ENCODE measurements at regions not wholly inside any gene's neighbourhood (a gene's known extent, or its start where the extent isn't known, plus 50 kb on each side); places are given as distances from the start of the nearest gene placed in this dataset.

- intact Hi-C loops (cut with micrococcal nuclease; ENCODE audit: unreplicated experiment), result loop anchor here (5.0 kb wide), 1 partner anchor 54 kb away; the partner anchor contains the start of gene DAPK1
- CTCF ChIA-PET, result no interaction called here
- no peaks in the 10 kb centered on the region for H3K36me3 ChIP-seq (ENCODE audit: low read depth)
- no TSS peak for BruUV-seq (replicated peaks)
- no peaks in the 10 kb centered on the region for H3K79me2 ChIP-seq (ENCODE audit: low read depth)
- no peaks in the 10 kb centered on the region for H3K9me3 ChIP-seq (ENCODE audit: insufficient read depth, low read depth)
- H3K27me3 ChIP-seq (ENCODE audit: insufficient read depth, low read depth), result no peaks in the 10 kb centered on the region
- no peaks in the 10 kb centered on the region for H4K20me1 ChIP-seq (ENCODE audit: insufficient read depth)
- H3F3A ChIP-seq (ENCODE audit: insufficient read depth, low read depth), result no peaks in the 10 kb centered on the region
- H2AFZ ChIP-seq, result no peak overlapping the region
- no peak for DNase-seq
- no peak overlapping the region for H3K4me2 ChIP-seq
- POLR2A ChIA-PET (ENCODE audit: unreplicated experiment), result no interaction called here
- H3K27ac ChIP-seq, result no peak overlapping the region
- no peak for TF ChIP-seq EZH2 (IDR thresholded peaks at IDR 0.05; ENCODE audit: low read depth)
- TF ChIP-seq, protein P1, sequence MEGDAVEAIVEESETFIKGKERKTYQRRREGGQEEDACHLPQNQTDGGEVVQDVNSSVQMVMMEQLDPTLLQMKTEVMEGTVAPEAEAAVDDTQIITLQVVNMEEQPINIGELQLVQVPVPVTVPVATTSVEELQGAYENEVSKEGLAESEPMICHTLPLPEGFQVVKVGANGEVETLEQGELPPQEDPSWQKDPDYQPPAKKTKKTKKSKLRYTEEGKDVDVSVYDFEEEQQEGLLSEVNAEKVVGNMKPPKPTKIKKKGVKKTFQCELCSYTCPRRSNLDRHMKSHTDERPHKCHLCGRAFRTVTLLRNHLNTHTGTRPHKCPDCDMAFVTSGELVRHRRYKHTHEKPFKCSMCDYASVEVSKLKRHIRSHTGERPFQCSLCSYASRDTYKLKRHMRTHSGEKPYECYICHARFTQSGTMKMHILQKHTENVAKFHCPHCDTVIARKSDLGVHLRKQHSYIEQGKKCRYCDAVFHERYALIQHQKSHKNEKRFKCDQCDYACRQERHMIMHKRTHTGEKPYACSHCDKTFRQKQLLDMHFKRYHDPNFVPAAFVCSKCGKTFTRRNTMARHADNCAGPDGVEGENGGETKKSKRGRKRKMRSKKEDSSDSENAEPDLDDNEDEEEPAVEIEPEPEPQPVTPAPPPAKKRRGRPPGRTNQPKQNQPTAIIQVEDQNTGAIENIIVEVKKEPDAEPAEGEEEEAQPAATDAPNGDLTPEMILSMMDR (conservative IDR thresholded peaks at IDR 0.05), result no peak
- H3K4me1 ChIP-seq (replicated peaks; ENCODE audit: insufficient read depth), result no peaks in the 10 kb centered on the region; the same call in 1 of the 2 replicates
- no peak overlapping the region for H3K4me3 ChIP-seq
- H3K9me2 ChIP-seq (ENCODE audit: insufficient read depth), result no peaks in the 10 kb centered on the region
Measured at GRCh38 chr9:87443461-87443860, 54.2 kb upstream of the DAPK1 start.

GRCh38 chr9:87445646-87446045 lies 52.0 kb upstream of the DAPK1 start:
- CTCF ChIA-PET, result no interaction called here
- DNase-seq, result peak in 1 of 2 experiments; percentile 22

DNA sequence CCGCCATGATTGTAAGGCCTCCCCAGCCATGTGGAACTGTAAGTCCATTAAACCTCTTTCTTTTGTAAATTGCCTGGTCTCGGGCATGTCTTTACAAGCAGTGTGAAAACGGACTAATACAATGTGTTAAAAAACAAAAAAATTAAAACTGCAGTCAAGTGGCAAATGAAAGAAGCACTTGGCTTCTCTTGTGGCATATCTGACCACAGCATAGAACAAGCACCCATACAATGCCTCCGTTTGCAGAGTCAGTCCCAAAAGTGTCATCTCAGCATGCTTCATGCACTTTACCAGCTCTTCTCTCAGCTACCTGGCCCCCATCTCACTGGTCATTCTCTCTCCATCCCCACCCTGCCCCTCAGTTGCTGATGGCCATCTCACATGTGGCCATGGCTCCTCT lies 51.1 kb upstream of the DAPK1 start:
- H3K79me2 ChIP-seq (ENCODE audit: low read depth), result no peaks in the 10 kb centered on the region
- TF ChIP-seq, protein P1 (conservative IDR thresholded peaks at IDR 0.05), result no peak
- no peak for TF ChIP-seq EZH2 (IDR thresholded peaks at IDR 0.05; ENCODE audit: low read depth)
- POLR2A ChIA-PET (ENCODE audit: unreplicated experiment), result no interaction called here
- CTCF ChIA-PET, result no interaction called here
- intact Hi-C loops (cut with micrococcal nuclease; ENCODE audit: unreplicated experiment), result no loop called here
- DNase-seq, result no peak
- no peaks in the 10 kb centered on the region for H3K9me2 ChIP-seq (ENCODE audit: insufficient read depth)
- no peaks in the 10 kb centered on the region for H3F3A ChIP-seq (ENCODE audit: insufficient read depth, low read depth)
- BruUV-seq (replicated peaks), result no TSS peak
- H3K27me3 ChIP-seq (ENCODE audit: insufficient read depth, low read depth), result no peaks in the 10 kb centered on the region
- H2AFZ ChIP-seq, result no peak overlapping the region
- no peaks in the 10 kb centered on the region for H3K36me3 ChIP-seq (ENCODE audit: low read depth)
- H3K4me2 ChIP-seq, result no peak overlapping the region
- no peak overlapping the region for H3K4me3 ChIP-seq
- H3K27ac ChIP-seq, result no peak overlapping the region
- H3K9me3 ChIP-seq (ENCODE audit: insufficient read depth, low read depth), result no peaks in the 10 kb centered on the region
- H3K4me1 ChIP-seq (replicated peaks; ENCODE audit: insufficient read depth), result no peaks in the 10 kb centered on the region
- H4K20me1 ChIP-seq (ENCODE audit: insufficient read depth), result no peaks in the 10 kb centered on the region

More at GRCh38 chr9:87445646-87446045, 52.0 kb upstream of the DAPK1 start:
- intact Hi-C loops (cut with micrococcal nuclease; ENCODE audit: unreplicated experiment), result no loop called here
- Histone ChIP-seq H3K27ac (no peak overlapping the region), H3K9me3 (ENCODE audit: insufficient read depth, low read depth) (no peaks in the 10 kb centered on the region), H3K4me1 (replicated peaks; ENCODE audit: insufficient read depth) (no peaks in the 10 kb centered on the region), H3K79me2 (ENCODE audit: low read depth) (no peaks in the 10 kb centered on the region), H3K4me3 (no peak overlapping the region), H4K20me1 (ENCODE audit: insufficient read depth) (no peaks in the 10 kb centered on the region), H3K9me2 (ENCODE audit: insufficient read depth) (no peaks in the 10 kb centered on the region), H3K4me2 (0 out of 2 replicates have a peak overlapping the region, but pooled peaks have one; percentile 29), H3F3A (ENCODE audit: insufficient read depth, low read depth) (no peaks in the 10 kb centered on the region), H2AFZ (peak overlapping the region; percentile 53; the same call in 1 of the 2 replicates), H3K36me3 (ENCODE audit: low read depth) (no peaks in the 10 kb centered on the region), H3K27me3 (ENCODE audit: insufficient read depth, low read depth) (no peaks in the 10 kb centered on the region)
- TF ChIP-seq EZH2 (IDR thresholded peaks at IDR 0.05; ENCODE audit: low read depth), result no peak
- TF ChIP-seq, protein P1 (conservative IDR thresholded peaks at IDR 0.05), result no peak
- POLR2A ChIA-PET (ENCODE audit: unreplicated experiment), result no interaction called here
- BruUV-seq (replicated peaks), result no TSS peak
